GM23338 (cell line): ENCODE measurements at regions not wholly inside any gene's neighbourhood (a gene's known extent, or its start where the extent isn't known, plus 50 kb on each side); places are given as distances from the start of the nearest gene placed in this dataset.

Source experiments
- ATAC-seq: fragments of 200-7000 bp; cut with Tn5 transposase; 3 replicates; pipeline ENCODE4 v1.9.1; 2020
- DNase-seq: peaks from one replicate; pipeline ENCODE4 v3.0.0-alpha.2; 2015; ENCODE audit warnings: low spot score
- H2AFZ ChIP-seq: fragments of 200-600 bp; sonication (generic); 2 replicates; pipeline ENCODE4 v1.8.0; 2016; ENCODE audit warnings: antibody characterized with exemption, mild to moderate bottlenecking, moderate library complexity
- H3F3A ChIP-seq: fragments of 200-600 bp; sonication (generic); replicated peaks from 2 replicates; pipeline ENCODE4 v1.8.0; 2017; ENCODE audit warnings: antibody characterized with exemption, mixed run types, low read depth
- H3K27ac ChIP-seq: fragments of 200-600 bp; sonication (generic); 2 replicates; pipeline ENCODE4 v1.6.1; 2016; ENCODE audit warnings: low read depth
- H3K27me3 ChIP-seq: fragments of 200-600 bp; sonication (generic); 2 replicates; pipeline ENCODE4 v1.8.0; 2016; ENCODE audit warnings: mild to moderate bottlenecking, mixed run types, moderate library complexity; ENCODE audit not compliant: insufficient read depth
- H3K36me3 ChIP-seq: fragments of 200-600 bp; sonication (generic); 2 replicates; pipeline ENCODE4 v1.8.0; 2016; ENCODE audit warnings: mild to moderate bottlenecking; ENCODE audit not compliant: insufficient read depth
- H3K4me1 ChIP-seq: fragments of 200-600 bp; sonication (generic); 2 replicates; pipeline ENCODE4 v1.8.0; 2016; ENCODE audit warnings: mild to moderate bottlenecking, moderate library complexity; ENCODE audit not compliant: insufficient read depth
- H3K4me2 ChIP-seq: fragments of 200-600 bp; sonication (generic); 2 replicates; pipeline ENCODE4 v1.7.1; 2017; ENCODE audit warnings: mixed run types
- H3K4me3 ChIP-seq: fragments of 200-600 bp; sonication (generic); 2 replicates; pipeline ENCODE4 v1.6.1; 2016; ENCODE audit warnings: mixed run types
- H3K79me2 ChIP-seq: fragments of 200-600 bp; sonication (generic); replicated peaks from 2 replicates; pipeline ENCODE4 v1.8.0; 2017; ENCODE audit warnings: mild to moderate bottlenecking; ENCODE audit not compliant: insufficient read depth
- H3K9me2 ChIP-seq: fragments of 200-600 bp; sonication (generic); 2 replicates; pipeline ENCODE4 v1.8.0; 2017; ENCODE audit not compliant: insufficient read depth
- H4K20me1 ChIP-seq: fragments of 200-600 bp; sonication (generic); replicated peaks from 2 replicates; pipeline ENCODE4 v1.8.0; 2017; ENCODE audit warnings: mild to moderate bottlenecking; ENCODE audit not compliant: insufficient read depth
- H3K27ac Mint-ChIP-seq: 2 replicates; pipeline ENCODE4 v1.8.0; 2020; ENCODE audit warnings: inconsistent platforms, mild to moderate bottlenecking, moderate library complexity, mixed read lengths
- H3K27me3 Mint-ChIP-seq: 3 replicates; pipeline ENCODE4 v1.8.0; 2022; ENCODE audit warnings: low read depth, mild to moderate bottlenecking, moderate library complexity, mixed read lengths, inconsistent platforms; ENCODE audit not compliant: insufficient read depth, poor library complexity
- H3K36me3 Mint-ChIP-seq: 3 replicates; pipeline ENCODE4 v1.8.0; 2021; ENCODE audit warnings: low read depth, mild to moderate bottlenecking, inconsistent platforms, moderate library complexity, mixed read lengths
- H3K4me1 Mint-ChIP-seq: 3 replicates; pipeline ENCODE4 v1.8.0; 2020; ENCODE audit warnings: mild to moderate bottlenecking, inconsistent platforms, mixed read lengths
- H3K4me3 Mint-ChIP-seq: 3 replicates; pipeline ENCODE4 v1.8.0; 2021; ENCODE audit warnings: moderate library complexity, mild to moderate bottlenecking, inconsistent platforms, mixed read lengths
- H3K9me3 Mint-ChIP-seq: 3 replicates; pipeline ENCODE4 v1.8.0; 2020; ENCODE audit warnings: moderate library complexity, mild to moderate bottlenecking, inconsistent platforms, mixed read lengths
- EZH2 ChIP-seq: fragments of 200-600 bp; sonication (generic); IDR thresholded peaks from one replicate; pipeline ENCODE4 v1.8.0; 2017; ENCODE audit warnings: antibody characterized with exemption, mild to moderate bottlenecking, low read depth; ENCODE audit not compliant: unreplicated experiment
- EZH2phosphoT487 ChIP-seq: fragments of 200-600 bp; sonication (generic); IDR thresholded peaks from one replicate; pipeline ENCODE4 v1.8.1; 2018; ENCODE audit warnings: antibody characterized with exemption; ENCODE audit not compliant: unreplicated experiment
- NANOG ChIP-seq: IDR thresholded peaks from 2 replicates; pipeline ENCODE4 v1.6.1; 2016; ENCODE audit warnings: antibody characterized with exemption, borderline replicate concordance
- POLR2AphosphoS5 ChIP-seq: IDR thresholded peaks from 2 replicates; pipeline ENCODE4 v1.6.1; 2016; ENCODE audit warnings: antibody characterized with exemption, low read depth
- STAT1 ChIP-seq: IDR thresholded peaks from one replicate; pipeline ENCODE4 v1.6.1; 2016; ENCODE audit warnings: antibody characterized with exemption; ENCODE audit not compliant: unreplicated experiment
- ZNF114 ChIP-seq: fragments of 250-450 bp; sonication (Bioruptor Pico); IDR thresholded peaks from 2 replicates; pipeline ENCODE4 v1.5.0; 2020; ENCODE audit warnings: mild to moderate bottlenecking, moderate library complexity
- ZNF331 ChIP-seq: fragments of 250-450 bp; sonication (Bioruptor Pico); IDR thresholded peaks from 2 replicates; pipeline ENCODE4 v1.5.0; 2020; ENCODE audit warnings: low read depth, mild to moderate bottlenecking, moderate library complexity
- TF ChIP-seq, protein P1 (sequence below): fragments of 250-450 bp; sonication (Bioruptor Pico); IDR thresholded peaks from 2 replicates; pipeline ENCODE4 v1.5.0; 2020; ENCODE audit warnings: mild to moderate bottlenecking, moderate library complexity

DNA sequence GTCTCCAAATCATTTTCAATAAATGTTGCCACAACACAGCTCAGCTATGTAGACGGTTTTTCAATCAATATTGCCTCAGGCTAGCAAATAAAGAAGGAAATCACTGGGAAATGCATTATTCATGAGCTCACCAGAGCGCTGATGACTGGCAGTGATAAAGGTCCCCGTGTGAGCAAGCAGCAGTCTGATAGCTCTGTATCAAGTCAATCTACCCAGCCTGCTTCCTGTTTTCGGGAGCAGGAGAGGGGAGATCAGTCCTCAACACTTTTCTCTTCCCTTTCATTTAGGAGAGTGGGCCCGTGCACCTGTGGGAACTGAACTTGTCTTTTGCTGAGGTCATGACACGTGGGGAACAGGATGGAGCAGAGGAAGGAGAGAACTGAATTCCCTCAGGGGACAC lies 253.9 kb upstream of the SIX2 start:
- Histone ChIP-seq H3K27me3 (no peaks in the 10 kb centered on the region), H3K4me3 (no peak overlapping the region), H2AFZ (no peak overlapping the region), H3K79me2 (no peaks in the 10 kb centered on the region), H3K36me3 (no peaks in the 10 kb centered on the region), H3K4me2 (no peak overlapping the region), H3F3A (no peaks in the 10 kb centered on the region; the same call in 1 of the 2 replicates), H3K4me1 (peaks cover 18% of the 10 kb centered on the region), H3K9me2 (0 out of 2 replicates have a peak, but pooled peaks cover 3% of the 10 kb centered on the region), H3K27ac (no peak overlapping the region), H4K20me1 (no peaks in the 10 kb centered on the region)
- ATAC-seq, result no peak
- Mint-ChIP-seq H3K27me3 (peaks cover 7% of the 10 kb centered on the region), H3K36me3 (peaks cover 13% of the 10 kb centered on the region), H3K4me1 (peaks cover 49% of the 10 kb centered on the region), H3K27ac (no peak overlapping the region), H3K9me3 (peaks cover 16% of the 10 kb centered on the region), H3K4me3 (no peak overlapping the region)
- TF ChIP-seq EZH2phosphoT487, result no peak
- DNase-seq, result no peak

DNA sequence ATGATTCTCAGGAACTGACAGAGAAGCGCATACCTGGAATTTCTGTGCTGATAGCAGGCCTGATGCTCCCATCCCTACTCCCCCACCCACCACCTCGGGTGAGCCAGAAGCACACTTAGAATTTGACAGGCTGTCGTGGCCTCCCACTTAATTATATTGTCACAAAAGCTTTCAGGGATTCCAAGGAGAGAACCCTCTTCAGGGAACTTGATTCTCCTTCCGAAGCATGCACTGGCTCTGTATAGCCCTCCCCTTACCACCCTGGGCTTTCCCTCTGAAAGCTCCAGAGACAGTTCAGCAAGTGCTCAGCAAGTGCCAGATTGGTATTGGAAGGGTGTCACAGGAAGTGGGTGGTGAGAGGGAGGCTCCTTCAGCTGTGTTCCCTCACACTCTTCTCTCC lies 252.5 kb upstream of the SIX2 start:
- no peak for TF ChIP-seq STAT1
- TF ChIP-seq NANOG, result no peak
- TF ChIP-seq, protein P1, sequence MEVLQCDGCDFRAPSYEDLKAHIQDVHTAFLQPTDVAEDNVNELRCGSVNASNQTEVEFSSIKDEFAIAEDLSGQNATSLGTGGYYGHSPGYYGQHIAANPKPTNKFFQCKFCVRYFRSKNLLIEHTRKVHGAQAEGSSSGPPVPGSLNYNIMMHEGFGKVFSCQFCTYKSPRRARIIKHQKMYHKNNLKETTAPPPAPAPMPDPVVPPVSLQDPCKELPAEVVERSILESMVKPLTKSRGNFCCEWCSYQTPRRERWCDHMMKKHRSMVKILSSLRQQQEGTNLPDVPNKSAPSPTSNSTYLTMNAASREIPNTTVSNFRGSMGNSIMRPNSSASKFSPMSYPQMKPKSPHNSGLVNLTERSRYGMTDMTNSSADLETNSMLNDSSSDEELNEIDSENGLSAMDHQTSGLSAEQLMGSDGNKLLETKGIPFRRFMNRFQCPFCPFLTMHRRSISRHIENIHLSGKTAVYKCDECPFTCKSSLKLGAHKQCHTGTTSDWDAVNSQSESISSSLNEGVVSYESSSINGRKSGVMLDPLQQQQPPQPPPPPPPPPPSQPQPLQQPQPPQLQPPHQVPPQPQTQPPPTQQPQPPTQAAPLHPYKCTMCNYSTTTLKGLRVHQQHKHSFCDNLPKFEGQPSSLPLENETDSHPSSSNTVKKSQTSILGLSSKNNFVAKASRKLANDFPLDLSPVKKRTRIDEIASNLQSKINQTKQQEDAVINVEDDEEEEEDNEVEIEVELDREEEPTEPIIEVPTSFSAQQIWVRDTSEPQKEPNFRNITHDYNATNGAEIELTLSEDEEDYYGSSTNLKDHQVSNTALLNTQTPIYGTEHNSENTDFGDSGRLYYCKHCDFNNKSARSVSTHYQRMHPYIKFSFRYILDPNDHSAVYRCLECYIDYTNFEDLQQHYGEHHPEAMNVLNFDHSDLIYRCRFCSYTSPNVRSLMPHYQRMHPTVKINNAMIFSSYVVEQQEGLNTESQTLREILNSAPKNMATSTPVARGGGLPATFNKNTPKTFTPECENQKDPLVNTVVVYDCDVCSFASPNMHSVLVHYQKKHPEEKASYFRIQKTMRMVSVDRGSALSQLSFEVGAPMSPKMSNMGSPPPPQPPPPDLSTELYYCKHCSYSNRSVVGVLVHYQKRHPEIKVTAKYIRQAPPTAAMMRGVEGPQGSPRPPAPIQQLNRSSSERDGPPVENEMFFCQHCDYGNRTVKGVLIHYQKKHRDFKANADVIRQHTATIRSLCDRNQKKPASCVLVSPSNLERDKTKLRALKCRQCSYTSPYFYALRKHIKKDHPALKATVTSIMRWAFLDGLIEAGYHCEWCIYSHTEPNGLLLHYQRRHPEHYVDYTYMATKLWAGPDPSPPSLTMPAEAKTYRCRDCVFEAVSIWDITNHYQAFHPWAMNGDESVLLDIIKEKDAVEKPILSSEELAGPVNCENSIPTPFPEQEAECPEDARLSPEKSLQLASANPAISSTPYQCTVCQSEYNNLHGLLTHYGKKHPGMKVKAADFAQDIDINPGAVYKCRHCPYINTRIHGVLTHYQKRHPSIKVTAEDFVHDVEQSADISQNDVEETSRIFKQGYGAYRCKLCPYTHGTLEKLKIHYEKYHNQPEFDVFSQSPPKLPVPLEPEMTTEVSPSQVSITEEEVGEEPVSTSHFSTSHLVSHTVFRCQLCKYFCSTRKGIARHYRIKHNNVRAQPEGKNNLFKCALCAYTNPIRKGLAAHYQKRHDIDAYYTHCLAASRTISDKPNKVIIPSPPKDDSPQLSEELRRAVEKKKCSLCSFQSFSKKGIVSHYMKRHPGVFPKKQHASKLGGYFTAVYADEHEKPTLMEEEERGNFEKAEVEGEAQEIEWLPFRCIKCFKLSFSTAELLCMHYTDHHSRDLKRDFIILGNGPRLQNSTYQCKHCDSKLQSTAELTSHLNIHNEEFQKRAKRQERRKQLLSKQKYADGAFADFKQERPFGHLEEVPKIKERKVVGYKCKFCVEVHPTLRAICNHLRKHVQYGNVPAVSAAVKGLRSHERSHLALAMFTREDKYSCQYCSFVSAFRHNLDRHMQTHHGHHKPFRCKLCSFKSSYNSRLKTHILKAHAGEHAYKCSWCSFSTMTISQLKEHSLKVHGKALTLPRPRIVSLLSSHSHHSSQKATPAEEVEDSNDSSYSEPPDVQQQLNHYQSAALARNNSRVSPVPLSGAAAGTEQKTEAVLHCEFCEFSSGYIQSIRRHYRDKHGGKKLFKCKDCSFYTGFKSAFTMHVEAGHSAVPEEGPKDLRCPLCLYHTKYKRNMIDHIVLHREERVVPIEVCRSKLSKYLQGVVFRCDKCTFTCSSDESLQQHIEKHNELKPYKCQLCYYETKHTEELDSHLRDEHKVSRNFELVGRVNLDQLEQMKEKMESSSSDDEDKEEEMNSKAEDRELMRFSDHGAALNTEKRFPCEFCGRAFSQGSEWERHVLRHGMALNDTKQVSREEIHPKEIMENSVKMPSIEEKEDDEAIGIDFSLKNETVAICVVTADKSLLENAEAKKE (CRISPR knock-in tag), result no peak
- TF ChIP-seq ZNF114 (CRISPR knock-in tag), result no peak
- no peak for TF ChIP-seq POLR2AphosphoS5
- TF ChIP-seq ZNF331 (CRISPR knock-in tag), result no peak
- no peak for TF ChIP-seq EZH2
- ATAC-seq (no peak), DNase-seq (no peak)
- Histone ChIP-seq H3F3A (no peaks in the 10 kb centered on the region; the same call in 1 of the 2 replicates), H3K4me3 (no peak overlapping the region), H3K4me1 (peaks cover 32% of the 10 kb centered on the region), H2AFZ (no peak overlapping the region), H3K27me3 (no peaks in the 10 kb centered on the region), H3K4me2 (no peak overlapping the region), H3K79me2 (no peaks in the 10 kb centered on the region), H3K36me3 (no peaks in the 10 kb centered on the region), H4K20me1 (no peaks in the 10 kb centered on the region), H3K9me2 (0 out of 2 replicates have a peak, but pooled peaks cover 3% of the 10 kb centered on the region), H3K27ac (no peak overlapping the region)
- Mint-ChIP-seq H3K9me3 (peaks cover 16% of the 10 kb centered on the region), H3K27me3 (peaks cover 10% of the 10 kb centered on the region), H3K4me3 (no peak overlapping the region), H3K4me1 (peaks cover 61% of the 10 kb centered on the region), H3K36me3 (peaks cover 13% of the 10 kb centered on the region), H3K27ac (no peak overlapping the region)
